LNCaP clone FGC (cell line): ENCODE measurements at regions not wholly inside any gene's neighbourhood (a gene's known extent, or its start where the extent isn't known, plus 50 kb on each side); places are given as distances from the start of the nearest gene placed in this dataset.

Experiments
- DNase-seq: peaks from one replicate; pipeline ENCODE4 v3.0.0-alpha.2; 2011; ENCODE audit warnings: low read depth
- H3K4me3 ChIP-seq: 2 replicates; pipeline ENCODE4 v1.5.1; 2011; ENCODE audit warnings: mild to moderate bottlenecking, low read depth, low read length, control low read depth
- CTCF ChIP-seq: IDR thresholded peaks from 2 replicates; pipeline ENCODE4 v1.5.1; 2012; ENCODE audit warnings: mild to moderate bottlenecking; ENCODE audit not compliant: control insufficient read depth, insufficient read depth; ENCODE audit errors: extremely low read depth

DNA sequence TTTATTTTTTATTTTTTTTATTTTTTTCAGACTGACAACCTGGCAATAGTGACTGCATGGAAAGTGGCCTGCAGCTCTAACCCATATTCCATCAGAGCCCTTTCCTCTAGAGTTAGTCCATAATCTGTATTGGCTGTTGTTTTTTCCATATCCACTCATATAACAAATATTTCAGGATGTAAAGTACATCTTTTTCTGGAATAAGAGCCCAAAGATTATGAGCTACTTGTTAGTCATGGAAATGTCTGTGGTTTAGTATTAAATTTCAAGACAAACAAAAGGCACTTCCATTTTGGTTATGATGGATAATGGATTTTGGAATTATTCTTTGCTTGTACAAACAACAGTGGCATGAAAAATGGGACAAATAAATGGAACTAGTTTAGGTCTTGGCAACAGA, 296.0 kb upstream of the HS3ST1 start:
- TF ChIP-seq CTCF: no peak
- no peak for DNase-seq
- no peak overlapping the region for H3K4me3 ChIP-seq

- DNase-seq: no peak
- no peak overlapping the region for H3K4me3 ChIP-seq
- TF ChIP-seq CTCF: no peak
Observed at GRCh38 chr4:11722223-11722622, 293.5 kb upstream of the HS3ST1 start.

GRCh38 chr4:11720292-11720691, 291.6 kb upstream of the HS3ST1 start:
- DNase-seq: no peak
- TF ChIP-seq CTCF: peak; percentile 86
- no peak overlapping the region for H3K4me3 ChIP-seq

- DNase-seq: no peak
Observed at GRCh38 chr4:11719879-11720278, 291.2 kb upstream of the HS3ST1 start.

GRCh38 chr4:11715753-11716521, 287.2 kb upstream of the HS3ST1 start:
- no peak for TF ChIP-seq CTCF
- H3K4me3 ChIP-seq: no peak overlapping the region
- DNase-seq: no peak

More at GRCh38 chr4:11719879-11720278, 291.2 kb upstream of the HS3ST1 start:
- H3K4me3 ChIP-seq: no peak overlapping the region
- TF ChIP-seq CTCF: no peak

GRCh38 chr4:11710453-11711093, 281.9 kb upstream of the HS3ST1 start:
- TF ChIP-seq CTCF: no peak
- DNase-seq: no peak
- no peak overlapping the region for H3K4me3 ChIP-seq

DNA sequence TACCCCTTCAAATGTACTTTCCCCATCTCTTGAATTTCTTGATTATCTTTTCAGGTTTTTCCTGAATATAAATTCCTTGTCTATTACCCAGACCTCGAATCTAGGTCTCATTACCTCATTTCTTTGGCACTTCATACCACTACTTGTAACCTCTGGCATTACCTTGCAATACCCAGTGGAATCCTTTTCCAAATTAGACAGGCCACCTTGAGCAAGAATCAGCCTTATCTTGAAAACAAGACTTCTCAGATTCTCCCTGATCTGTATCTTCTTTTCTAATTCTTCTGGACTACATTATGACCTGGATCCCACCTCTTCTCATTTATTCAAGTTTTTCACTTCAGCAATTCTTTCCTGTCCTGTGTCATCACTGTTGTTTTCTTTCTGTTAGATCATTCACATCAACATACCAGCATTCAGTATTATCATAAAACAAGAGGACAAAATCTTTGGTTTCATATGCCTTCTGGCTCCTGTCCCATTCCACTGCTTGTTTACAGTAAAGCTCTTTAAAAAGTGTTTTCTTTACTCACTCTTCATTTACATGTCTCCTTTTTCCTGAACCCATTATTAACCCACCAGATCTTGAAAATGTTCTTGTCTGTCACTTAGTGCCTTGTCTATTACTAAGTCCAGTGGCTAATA, 275.6 kb upstream of the HS3ST1 start:
- no peak for TF ChIP-seq CTCF
- DNase-seq: no peak
- no peak overlapping the region for H3K4me3 ChIP-seq
